Stimulated activated CD8-positive, alpha-beta memory T cell treated with anti-CD3 and anti-CD28 coated beads, Interleukin-4, amount 100 ng/mL, for 1 hour (primary cell): ENCODE measurements at regions not wholly inside any gene's neighbourhood (a gene's known extent, or its start where the extent isn't known, plus 50 kb on each side); places are given as distances from the start of the nearest gene placed in this dataset.
"Not testable (repeated sequence)": the region's sequence is repeated elsewhere in the genome, so short reads cannot be mapped to it uniquely, and the experiment has no call there.

Source experiments
- DNase-seq, 2 donors: peaks; one replicate each; pipeline ENCODE4 v3.0.0-alpha.2; 2020; ENCODE audit warnings: low read depth in 2 of 2, low spot score in 1 of 2

- DNase-seq, result no peak
These were observed 192.2 kb downstream of the MCHR2 start for GRCh38 chr6:99801805-99802204.

- DNase-seq, result no peak
These were observed 191.5 kb downstream of the MCHR2 start for GRCh38 chr6:99802396-99803031.

- DNase-seq, result no peak
These were observed 185.0 kb downstream of the MCHR2 start for GRCh38 chr6:99808992-99809391.

GRCh38 chr6:99810295-99810694 lies 183.7 kb downstream of the MCHR2 start:
- no peak for DNase-seq

- no peak for DNase-seq
These were observed 182.9 kb downstream of the MCHR2 start for GRCh38 chr6:99810942-99811620.

- no peak for DNase-seq
These were observed 182.4 kb downstream of the MCHR2 start for GRCh38 chr6:99811636-99812035.

GRCh38 chr6:99813565-99813964 lies 180.5 kb downstream of the MCHR2 start:
- DNase-seq, result no peak

GRCh38 chr6:99814230-99814928 lies 179.6 kb downstream of the MCHR2 start:
- DNase-seq, result no peak

- no peak for DNase-seq
These were observed 177.2 kb downstream of the MCHR2 start for GRCh38 chr6:99816795-99817194.

GRCh38 chr6:99818161-99818560 lies 175.9 kb downstream of the MCHR2 start:
- DNase-seq, result no peak

- no peak for DNase-seq
These were observed 174.2 kb downstream of the MCHR2 start for GRCh38 chr6:99819853-99820252.

- DNase-seq, result no peak
These were observed 172.9 kb downstream of the MCHR2 start for GRCh38 chr6:99821164-99821563.

GRCh38 chr6:99822741-99823512 lies 171.1 kb downstream of the MCHR2 start:
- no peak for DNase-seq

GRCh38 chr6:99823513-99824235 lies 170.3 kb downstream of the MCHR2 start:
- DNase-seq, result not testable (repeated sequence)

- DNase-seq, result no peak
These were observed 161.0 kb downstream of the MCHR2 start for GRCh38 chr6:99833034-99833433.

GRCh38 chr6:99836471-99836870 lies 157.6 kb downstream of the MCHR2 start:
- DNase-seq, result no peak

- no peak for DNase-seq
These were observed 155.4 kb downstream of the MCHR2 start for GRCh38 chr6:99838607-99839006.

- DNase-seq, result no peak
These were observed 152.7 kb downstream of the MCHR2 start for GRCh38 chr6:99841297-99841696.

- DNase-seq, result no peak
These were observed 148.0 kb downstream of the MCHR2 start for GRCh38 chr6:99846006-99846405.

- no peak for DNase-seq
These were observed 143.2 kb downstream of the MCHR2 start for GRCh38 chr6:99850841-99851240.

GRCh38 chr6:99852031-99852430 lies 142.0 kb downstream of the MCHR2 start:
- DNase-seq, result no peak
